Stimulated activated naive CD8-positive, alpha-beta T cell treated with anti-CD3 and anti-CD28 coated beads, Interleukin-15, Interleukin-2, amounts not matched to agents 100 ng/mL and 50 ng/mL, for 24 hours (primary cell): ENCODE measurements at regions not wholly inside any gene's neighbourhood (a gene's known extent, or its start where the extent isn't known, plus 50 kb on each side); places are given as distances from the start of the nearest gene placed in this dataset.
A peak's percentile ranks its signal among the peaks of the same experiment; 100 is the strongest.

Source experiments
- H3K27ac Mint-ChIP-seq: one replicate; pipeline ENCODE4 v1.8.0; 2021; ENCODE audit warnings: mild to moderate bottlenecking, mixed read lengths
- H3K27me3 Mint-ChIP-seq: one replicate; pipeline ENCODE4 v1.8.0; 2021; ENCODE audit warnings: mixed read lengths
- H3K36me3 Mint-ChIP-seq: one replicate; pipeline ENCODE4 v1.8.0; 2021; ENCODE audit warnings: low read depth, mixed read lengths
- H3K4me1 Mint-ChIP-seq: one replicate; pipeline ENCODE4 v1.8.0; 2021; ENCODE audit warnings: low read depth, mixed read lengths
- H3K4me3 Mint-ChIP-seq: one replicate; pipeline ENCODE4 v1.8.0; 2021; ENCODE audit warnings: mild to moderate bottlenecking, mixed read lengths
- H3K9me3 Mint-ChIP-seq: one replicate; pipeline ENCODE4 v1.8.0; 2021; ENCODE audit warnings: mixed read lengths

- no peak overlapping the region for H3K27ac Mint-ChIP-seq
- H3K36me3 Mint-ChIP-seq, result peaks cover 4% of the 10 kb centered on the region
- peaks cover 10% of the 10 kb centered on the region for H3K4me1 Mint-ChIP-seq
- no peak overlapping the region for H3K4me3 Mint-ChIP-seq
- no peaks in the 10 kb centered on the region for H3K9me3 Mint-ChIP-seq
- no peaks in the 10 kb centered on the region for H3K27me3 Mint-ChIP-seq
These were observed 52.6 kb upstream of the KATNAL1 start for GRCh38 chr13:30359991-30360390.

- Mint-ChIP-seq H3K4me1 (peaks cover 9% of the 10 kb centered on the region), H3K27ac (no peak overlapping the region), H3K27me3 (no peaks in the 10 kb centered on the region), H3K9me3 (no peaks in the 10 kb centered on the region), H3K36me3 (peaks cover 4% of the 10 kb centered on the region), H3K4me3 (no peak overlapping the region)
These were observed 53.2 kb upstream of the KATNAL1 start for GRCh38 chr13:30360586-30360985.

- peaks cover 4% of the 10 kb centered on the region for H3K36me3 Mint-ChIP-seq
- no peaks in the 10 kb centered on the region for H3K9me3 Mint-ChIP-seq
- no peak overlapping the region for H3K27ac Mint-ChIP-seq
- H3K4me3 Mint-ChIP-seq, result no peak overlapping the region
- H3K4me1 Mint-ChIP-seq, result peaks cover 5% of the 10 kb centered on the region
- H3K27me3 Mint-ChIP-seq, result no peaks in the 10 kb centered on the region
These were observed 54.8 kb upstream of the KATNAL1 start for GRCh38 chr13:30362005-30362788.

- no peaks in the 10 kb centered on the region for H3K27me3 Mint-ChIP-seq
- H3K4me1 Mint-ChIP-seq, result peaks cover 5% of the 10 kb centered on the region
- no peak overlapping the region for H3K4me3 Mint-ChIP-seq
- no peaks in the 10 kb centered on the region for H3K9me3 Mint-ChIP-seq
- no peak overlapping the region for H3K27ac Mint-ChIP-seq
- H3K36me3 Mint-ChIP-seq, result peaks cover 4% of the 10 kb centered on the region
These were observed 55.5 kb upstream of the KATNAL1 start for GRCh38 chr13:30362869-30363268.

- peaks cover 4% of the 10 kb centered on the region for H3K36me3 Mint-ChIP-seq
- H3K4me1 Mint-ChIP-seq, result peaks cover 8% of the 10 kb centered on the region
- H3K4me3 Mint-ChIP-seq, result no peak overlapping the region
- H3K27ac Mint-ChIP-seq, result no peak overlapping the region
- no peaks in the 10 kb centered on the region for H3K27me3 Mint-ChIP-seq
- no peaks in the 10 kb centered on the region for H3K9me3 Mint-ChIP-seq
These were observed 56.4 kb upstream of the KATNAL1 start for GRCh38 chr13:30363725-30364124.

- Mint-ChIP-seq H3K27ac (no peak overlapping the region), H3K9me3 (no peaks in the 10 kb centered on the region), H3K36me3 (peaks cover 4% of the 10 kb centered on the region), H3K27me3 (no peaks in the 10 kb centered on the region), H3K4me1 (peaks cover 12% of the 10 kb centered on the region), H3K4me3 (no peak overlapping the region)
These were observed 56.8 kb upstream of the KATNAL1 start for GRCh38 chr13:30364133-30364532.

GRCh38 chr13:30364876-30365275 lies 57.4 kb upstream of the UBE2L5 start:
- H3K27ac Mint-ChIP-seq, result no peak overlapping the region
- H3K9me3 Mint-ChIP-seq, result no peaks in the 10 kb centered on the region
- no peak overlapping the region for H3K4me3 Mint-ChIP-seq
- peaks cover 4% of the 10 kb centered on the region for H3K36me3 Mint-ChIP-seq
- H3K4me1 Mint-ChIP-seq, result peaks cover 16% of the 10 kb centered on the region
- H3K27me3 Mint-ChIP-seq, result no peaks in the 10 kb centered on the region

GRCh38 chr13:30366088-30366487 lies 56.2 kb upstream of the UBE2L5 start:
- H3K36me3 Mint-ChIP-seq, result peaks cover 4% of the 10 kb centered on the region
- H3K4me1 Mint-ChIP-seq, result peaks cover 28% of the 10 kb centered on the region
- no peak overlapping the region for H3K27ac Mint-ChIP-seq
- H3K4me3 Mint-ChIP-seq, result no peak overlapping the region
- H3K27me3 Mint-ChIP-seq, result no peaks in the 10 kb centered on the region
- H3K9me3 Mint-ChIP-seq, result no peaks in the 10 kb centered on the region

GRCh38 chr13:30367296-30367695 lies 55.0 kb upstream of the UBE2L5 start:
- no peak overlapping the region for H3K4me3 Mint-ChIP-seq
- no peaks in the 10 kb centered on the region for H3K27me3 Mint-ChIP-seq
- H3K9me3 Mint-ChIP-seq, result no peaks in the 10 kb centered on the region
- no peaks in the 10 kb centered on the region for H3K36me3 Mint-ChIP-seq
- H3K4me1 Mint-ChIP-seq, result peaks cover 40% of the 10 kb centered on the region
- H3K27ac Mint-ChIP-seq, result no peak overlapping the region

- no peaks in the 10 kb centered on the region for H3K9me3 Mint-ChIP-seq
- H3K4me3 Mint-ChIP-seq, result no peak overlapping the region
These were observed 52.1 kb upstream of the UBE2L5 start for GRCh38 chr13:30370146-30370545.

GRCh38 chr13:30370916-30371521 lies 51.3 kb upstream of the UBE2L5 start:
- Mint-ChIP-seq H3K27me3 (no peaks in the 10 kb centered on the region), H3K36me3 (peaks cover 7% of the 10 kb centered on the region), H3K27ac (peak overlapping the region; percentile 79), H3K9me3 (no peaks in the 10 kb centered on the region), H3K4me3 (peak overlapping the region; percentile 66), H3K4me1 (peaks cover 72% of the 10 kb centered on the region)

More at GRCh38 chr13:30370146-30370545, 52.1 kb upstream of the UBE2L5 start:
- Mint-ChIP-seq H3K36me3 (peaks cover 7% of the 10 kb centered on the region), H3K4me1 (peaks cover 69% of the 10 kb centered on the region), H3K27ac (peak overlapping the region; percentile 56), H3K27me3 (no peaks in the 10 kb centered on the region)

GRCh38 chr13:30371649-30372265 lies 50.5 kb upstream of the UBE2L5 start:
- H3K36me3 Mint-ChIP-seq, result peaks cover 7% of the 10 kb centered on the region
- peak overlapping the region; percentile 66 for H3K4me3 Mint-ChIP-seq
- peaks cover 79% of the 10 kb centered on the region for H3K4me1 Mint-ChIP-seq
- H3K27ac Mint-ChIP-seq, result peak overlapping the region; percentile 79
- no peaks in the 10 kb centered on the region for H3K27me3 Mint-ChIP-seq
- no peaks in the 10 kb centered on the region for H3K9me3 Mint-ChIP-seq
